Fibroblast of lung (primary cell): ENCODE measurements at regions not wholly inside any gene's neighbourhood (a gene's known extent, or its start where the extent isn't known, plus 50 kb on each side); places are given as distances from the start of the nearest gene placed in this dataset.

Experiments
- CTCF ChIP-seq, 2 donors: IDR thresholded peaks in 1 of 2; conservative IDR thresholded peaks in 1 of 2; 1 replicate in 1 of 2; 2 replicates in 1 of 2; pipeline ENCODE4 v1.5.1; 2011 to 2012; ENCODE audit warnings: low read length in 2 of 2, control low read depth in 1 of 2, inconsistent platforms in 1 of 2, low read depth in 1 of 2, mild to moderate bottlenecking in 1 of 2
- EZH2 ChIP-seq: IDR thresholded peaks from 2 replicates; pipeline ENCODE4 v1.5.1; 2012; ENCODE audit warnings: low read length, control low read depth, mild to moderate bottlenecking; ENCODE audit errors: missing control alignments

GRCh38 chr12:58365087-58365390 is 423.7 kb downstream of the ATP23 start:
- TF ChIP-seq CTCF (conservative IDR thresholded peaks at IDR 0.05 in 1 of 2, IDR thresholded peaks at IDR 0.05 in 1 of 2; ENCODE audit: low read depth in 1 of 2, low read length in 2 of 2) (no peak), EZH2 (no peak)
